NT2/D1 (cell line): ENCODE measurements at regions not wholly inside any gene's neighbourhood (a gene's known extent, or its start where the extent isn't known, plus 50 kb on each side); places are given as distances from the start of the nearest gene placed in this dataset.

ENCODE experiments used
- YY1 ChIP-seq: IDR thresholded peaks from 2 replicates; pipeline ENCODE4 v1.6.1; 2011; ENCODE audit not compliant: insufficient read length, insufficient read depth
- ZNF274 ChIP-seq: IDR thresholded peaks from 2 replicates; pipeline ENCODE4 v1.6.1; 2011; ENCODE audit warnings: mild to moderate bottlenecking, low read depth, low read length

DNA sequence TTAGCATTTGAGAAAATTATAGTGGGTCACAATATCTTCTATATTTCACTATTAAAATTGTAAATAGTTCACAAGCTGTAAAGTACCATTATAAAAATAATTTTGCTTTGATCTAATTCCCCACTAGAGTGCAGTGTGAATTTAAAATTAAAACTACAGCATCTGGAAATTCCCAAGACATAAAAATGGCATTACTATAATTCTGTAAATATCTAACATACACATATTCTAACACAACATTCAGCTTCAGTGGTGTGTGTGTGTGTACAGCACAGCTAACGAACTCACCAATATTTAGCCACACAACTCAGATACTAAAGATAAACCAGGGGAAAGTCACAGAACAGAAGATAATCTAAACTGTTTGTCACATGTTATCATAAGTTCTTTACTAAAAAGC, 424.9 kb upstream of the ZNF385D start:
- TF ChIP-seq YY1, result no peak
- no peak for TF ChIP-seq ZNF274
